LNCAP (cell line): ENCODE measurements at regions not wholly inside any gene's neighbourhood (a gene's known extent, or its start where the extent isn't known, plus 50 kb on each side); places are given as distances from the start of the nearest gene placed in this dataset.

ENCODE experiments used
- TF ChIP-seq, protein P1 (sequence below): fragments of 450-650 bp; IDR thresholded peaks from 2 replicates; pipeline ENCODE4 v1.5.1; 2017; ENCODE audit warnings: mild to moderate bottlenecking

DNA sequence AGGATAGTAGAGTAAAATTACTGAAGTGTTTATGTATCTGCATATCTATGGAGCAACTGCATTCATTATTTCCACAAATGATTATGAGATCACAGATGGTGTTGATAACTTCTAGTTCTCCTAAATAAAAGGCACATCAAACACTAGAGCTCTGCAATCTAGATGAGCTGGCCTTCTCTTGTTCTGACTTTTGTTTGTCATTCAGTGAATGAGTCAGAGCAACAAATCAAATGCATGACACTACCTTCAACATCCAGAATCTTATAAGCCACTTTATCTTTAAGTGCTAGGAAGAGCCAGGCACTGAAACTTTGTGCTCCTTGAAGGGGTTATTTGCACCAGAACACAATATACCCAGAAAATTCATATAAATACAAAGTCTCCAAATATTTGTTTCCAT is 456.0 kb downstream of the PCDH17 start:
- TF ChIP-seq, protein P1, sequence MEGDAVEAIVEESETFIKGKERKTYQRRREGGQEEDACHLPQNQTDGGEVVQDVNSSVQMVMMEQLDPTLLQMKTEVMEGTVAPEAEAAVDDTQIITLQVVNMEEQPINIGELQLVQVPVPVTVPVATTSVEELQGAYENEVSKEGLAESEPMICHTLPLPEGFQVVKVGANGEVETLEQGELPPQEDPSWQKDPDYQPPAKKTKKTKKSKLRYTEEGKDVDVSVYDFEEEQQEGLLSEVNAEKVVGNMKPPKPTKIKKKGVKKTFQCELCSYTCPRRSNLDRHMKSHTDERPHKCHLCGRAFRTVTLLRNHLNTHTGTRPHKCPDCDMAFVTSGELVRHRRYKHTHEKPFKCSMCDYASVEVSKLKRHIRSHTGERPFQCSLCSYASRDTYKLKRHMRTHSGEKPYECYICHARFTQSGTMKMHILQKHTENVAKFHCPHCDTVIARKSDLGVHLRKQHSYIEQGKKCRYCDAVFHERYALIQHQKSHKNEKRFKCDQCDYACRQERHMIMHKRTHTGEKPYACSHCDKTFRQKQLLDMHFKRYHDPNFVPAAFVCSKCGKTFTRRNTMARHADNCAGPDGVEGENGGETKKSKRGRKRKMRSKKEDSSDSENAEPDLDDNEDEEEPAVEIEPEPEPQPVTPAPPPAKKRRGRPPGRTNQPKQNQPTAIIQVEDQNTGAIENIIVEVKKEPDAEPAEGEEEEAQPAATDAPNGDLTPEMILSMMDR = no peak

DNA sequence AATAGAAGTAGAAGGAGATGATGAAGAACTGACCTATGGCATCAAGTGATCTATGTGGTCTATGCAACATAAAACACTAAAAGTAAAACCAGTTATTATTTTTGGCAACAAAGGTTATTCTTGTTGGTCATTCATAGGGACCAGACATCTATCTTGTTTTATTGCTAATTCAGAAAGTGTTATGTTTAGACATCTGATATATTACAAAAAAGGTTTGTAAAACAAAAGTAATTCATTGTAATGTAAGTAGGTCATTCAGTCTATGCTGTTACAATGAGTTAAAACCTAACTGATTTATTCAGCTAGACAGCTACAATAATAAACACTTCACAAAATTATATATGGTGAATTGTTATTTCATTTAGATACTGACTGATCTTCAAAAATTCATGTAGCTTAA is 461.9 kb downstream of the PCDH17 start:
- TF ChIP-seq, protein P1 = no peak

DNA sequence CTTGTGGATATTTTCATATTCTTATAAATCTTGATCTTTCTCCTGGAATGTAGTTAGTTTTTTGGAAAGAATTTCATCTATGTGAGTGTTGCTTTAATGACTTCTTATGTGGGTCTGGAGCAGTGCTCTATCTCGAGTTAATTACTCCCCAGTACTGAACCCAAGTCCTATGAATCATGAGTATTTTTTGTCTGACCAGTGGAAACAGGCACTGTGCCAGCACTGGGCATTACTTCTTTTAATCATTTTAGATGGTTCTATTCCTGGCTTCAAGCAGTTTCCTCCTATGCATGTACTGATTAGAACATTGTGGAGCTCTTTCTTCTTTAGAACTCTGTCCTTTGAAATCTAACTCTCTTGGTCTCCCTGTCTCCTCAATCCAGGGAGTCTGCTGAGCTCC is 466.3 kb downstream of the PCDH17 start:
- TF ChIP-seq, protein P1 = no peak

DNA sequence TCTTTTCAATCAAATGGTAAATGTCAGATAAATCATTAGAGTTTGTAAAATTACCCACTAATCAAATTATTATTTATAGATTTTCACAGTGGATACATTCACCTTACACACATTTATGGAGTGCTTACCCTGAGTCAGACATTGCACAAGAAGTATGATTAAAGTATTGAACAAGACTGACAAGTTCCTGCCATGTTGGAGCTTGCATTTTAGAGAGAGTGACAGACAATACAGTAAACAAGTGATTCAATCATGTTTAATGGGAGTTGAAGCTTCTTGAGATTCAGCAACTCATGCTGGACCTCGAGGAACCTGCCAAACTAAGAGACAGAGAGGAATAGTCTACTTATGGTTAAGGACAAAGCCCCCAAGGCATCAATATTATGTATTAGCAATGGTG is 487.8 kb downstream of the PCDH17 start:
- TF ChIP-seq, protein P1 = no peak

DNA sequence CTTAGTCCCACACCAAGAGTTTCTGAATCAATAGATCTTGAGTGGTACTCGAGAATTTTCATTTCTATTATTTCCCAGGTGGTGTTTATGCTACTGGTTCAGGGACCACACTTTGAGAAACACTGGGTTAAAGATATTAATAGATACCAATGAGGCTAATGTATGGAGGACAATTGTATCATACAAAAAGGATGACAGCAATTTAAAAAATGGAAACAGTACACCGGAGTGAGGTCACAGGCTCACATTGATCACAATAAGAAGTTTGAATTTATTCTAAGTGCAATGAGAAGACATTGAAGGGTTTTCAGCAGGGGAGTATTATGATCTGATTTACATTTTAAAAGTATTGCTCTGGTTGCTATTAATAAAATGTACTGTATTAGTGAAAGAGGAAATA is 488.3 kb downstream of the PCDH17 start:
- TF ChIP-seq, protein P1 = no peak

DNA sequence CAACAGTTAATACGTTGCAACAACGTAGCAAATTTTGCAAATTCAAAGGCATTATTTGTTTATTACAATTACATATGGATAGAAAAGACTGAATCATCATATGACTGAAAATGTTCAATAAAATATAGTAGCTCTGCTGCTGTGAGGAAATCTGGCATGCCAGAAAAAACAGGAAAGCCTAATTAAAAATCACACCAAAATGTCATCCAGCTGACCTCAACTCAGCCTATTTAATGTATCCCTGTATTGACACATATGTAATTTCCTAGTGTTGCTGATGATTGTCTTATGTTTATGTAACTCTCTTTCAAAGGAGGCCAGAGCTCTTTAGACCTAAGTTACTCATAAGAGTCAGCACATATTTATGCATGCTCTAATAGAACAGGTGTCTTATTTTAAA is 495.0 kb downstream of the PCDH17 start:
- TF ChIP-seq, protein P1 = no peak

DNA sequence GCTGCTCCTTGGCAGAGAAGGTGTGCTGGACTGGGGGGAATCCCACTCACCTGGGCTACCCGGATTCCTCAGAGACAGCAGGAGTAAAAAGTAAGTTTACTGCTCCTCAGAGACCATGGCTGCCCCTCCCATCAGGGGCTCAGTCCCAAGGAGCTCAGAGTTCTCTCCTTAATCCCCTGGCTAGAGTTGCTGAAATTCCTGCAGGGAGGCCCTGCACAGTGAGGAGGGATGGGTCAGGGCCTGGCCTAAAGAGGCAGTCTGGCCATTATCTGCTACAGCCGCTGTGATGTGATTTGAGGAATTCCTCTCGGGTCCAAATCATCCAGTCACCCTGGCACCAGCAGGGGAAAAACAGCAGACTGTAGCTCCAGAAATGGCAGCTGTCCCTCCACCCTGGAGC is 502.5 kb downstream of the PCDH17 start:
- TF ChIP-seq, protein P1 = no peak

DNA sequence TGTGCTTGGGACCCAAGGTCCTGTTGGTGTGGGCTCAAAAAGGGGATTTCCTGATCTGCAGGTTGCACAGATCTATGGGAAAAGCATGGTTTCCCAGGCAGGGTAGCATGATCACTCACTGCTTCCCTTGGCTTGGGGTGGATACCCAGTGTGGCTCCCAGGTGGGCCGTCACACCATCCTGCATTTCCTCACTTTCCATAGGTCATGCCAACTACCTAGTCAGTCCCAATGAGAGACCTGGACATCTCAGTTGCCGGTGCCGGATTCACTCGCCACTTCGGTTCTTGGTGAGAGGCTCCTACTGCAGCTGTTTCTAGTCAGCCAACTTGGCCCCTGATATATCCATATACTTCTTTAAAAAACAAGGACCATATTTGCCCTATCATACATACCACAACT is 503.0 kb downstream of the PCDH17 start:
- TF ChIP-seq, protein P1 = no peak
